NCI-H510A treated with DMSO at 0.1 percent for 48 hours (cell line): ENCODE measurements at regions not wholly inside any gene's neighbourhood (a gene's known extent, or its start where the extent isn't known, plus 50 kb on each side); places are given as distances from the start of the nearest gene placed in this dataset.

Experiments
- DNase-seq: peaks from one replicate; lab custom pipeline; 2025; lab: John Stamatoyannopoulos, UW

DNA sequence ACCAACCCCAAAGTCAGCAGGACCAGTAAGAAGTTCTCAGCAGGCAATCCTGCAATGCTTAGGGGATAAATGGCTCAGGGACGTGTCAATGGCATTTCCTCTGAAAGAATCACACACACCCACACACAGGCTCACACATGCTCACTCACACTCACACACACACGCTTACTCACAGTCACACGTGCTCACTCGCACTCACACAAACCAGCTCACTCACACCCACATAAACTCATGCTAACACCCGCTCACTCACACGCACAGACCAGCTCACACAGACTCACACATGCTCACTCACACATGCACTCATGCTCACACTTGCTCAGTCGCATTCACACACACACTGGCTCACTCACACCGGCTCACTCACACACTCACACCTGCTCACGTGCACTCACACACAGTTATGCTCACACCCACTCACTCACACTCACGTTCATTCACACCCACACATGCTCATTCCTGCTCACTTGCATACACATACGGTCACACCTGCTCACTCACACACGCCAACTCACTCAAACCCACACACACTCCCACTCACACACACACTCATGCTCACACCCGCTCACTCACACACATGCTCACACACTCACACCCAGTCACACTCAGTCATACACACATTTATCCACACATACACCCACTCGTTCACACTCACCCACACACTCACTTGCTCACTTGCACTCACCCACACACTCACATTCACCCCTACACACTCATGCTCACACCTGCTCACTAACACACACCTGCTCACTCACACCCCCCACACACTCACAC lies 436.8 kb downstream of the BCL11B start:
- DNase-seq: no peak

DNA sequence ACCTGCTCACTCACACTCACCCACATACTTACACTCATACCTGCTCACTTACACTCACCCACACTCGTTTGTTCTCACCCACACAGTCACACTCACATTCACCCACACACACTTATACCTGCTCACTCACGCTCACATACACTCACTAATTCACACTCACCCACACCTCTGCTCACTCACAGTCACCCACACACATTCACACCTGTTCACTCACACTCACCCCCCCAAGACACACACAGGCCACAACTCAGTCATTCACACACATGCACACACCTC lies 436.2 kb downstream of the BCL11B start:
- no peak for DNase-seq

DNA sequence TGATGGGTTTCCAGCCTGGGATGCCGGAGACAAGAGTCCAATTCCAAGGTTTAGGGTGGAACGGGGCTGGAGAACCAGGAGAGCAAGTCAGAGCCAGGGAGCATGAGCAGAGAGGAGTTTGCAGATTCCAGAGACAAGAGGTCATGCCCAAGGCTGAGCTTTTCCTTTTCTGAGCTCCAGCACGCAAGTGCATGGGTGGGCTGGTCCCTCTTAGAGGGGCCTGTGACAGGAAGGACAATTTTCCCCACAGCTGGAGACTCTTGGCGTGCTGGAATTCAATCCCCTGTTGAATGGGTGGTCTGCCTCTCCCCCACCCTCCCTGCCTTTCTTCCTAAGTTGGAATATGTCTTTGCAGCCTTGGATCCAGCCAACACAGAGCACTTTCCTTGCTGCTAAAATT lies 431.9 kb downstream of the BCL11B start:
- no peak for DNase-seq

DNA sequence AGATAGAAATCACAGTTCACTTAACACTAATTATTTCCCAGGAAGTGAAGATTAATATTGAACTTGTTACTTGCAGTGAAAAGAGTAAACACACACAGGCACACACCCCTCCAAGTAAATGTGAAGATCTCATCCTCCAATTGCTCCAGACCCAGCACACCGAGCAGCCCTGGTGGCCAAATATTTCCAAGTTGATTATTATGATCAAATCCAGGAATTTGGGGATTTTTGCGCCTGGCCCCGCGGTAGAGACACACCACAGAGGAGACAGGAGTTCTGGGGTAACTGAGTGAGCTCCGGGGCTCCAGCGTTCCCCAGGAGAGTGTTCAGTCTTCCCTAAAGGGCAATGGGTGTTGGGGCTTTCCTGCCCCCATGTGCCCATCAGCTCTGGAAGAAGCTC lies 431.5 kb downstream of the BCL11B start:
- DNase-seq: no peak

DNA sequence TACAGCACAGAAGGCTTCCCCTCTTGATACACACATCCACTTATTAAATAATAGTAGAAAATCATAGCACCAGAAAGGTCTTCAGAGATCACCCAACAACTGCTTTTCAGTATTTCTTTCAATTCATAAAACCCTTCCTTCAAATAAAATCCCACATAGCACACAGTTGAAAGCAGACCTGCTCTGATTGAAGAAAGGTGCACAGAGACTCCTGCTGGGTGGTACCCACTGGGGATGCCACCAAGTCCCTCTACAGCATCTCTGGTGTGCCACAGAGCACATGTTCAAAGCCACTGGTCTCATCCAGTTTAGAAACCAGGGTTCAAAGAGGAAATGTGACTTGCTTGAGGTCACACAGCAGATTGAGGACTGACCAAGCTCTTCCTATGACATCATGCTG lies 427.5 kb downstream of the BCL11B start:
- DNase-seq: no peak

DNA sequence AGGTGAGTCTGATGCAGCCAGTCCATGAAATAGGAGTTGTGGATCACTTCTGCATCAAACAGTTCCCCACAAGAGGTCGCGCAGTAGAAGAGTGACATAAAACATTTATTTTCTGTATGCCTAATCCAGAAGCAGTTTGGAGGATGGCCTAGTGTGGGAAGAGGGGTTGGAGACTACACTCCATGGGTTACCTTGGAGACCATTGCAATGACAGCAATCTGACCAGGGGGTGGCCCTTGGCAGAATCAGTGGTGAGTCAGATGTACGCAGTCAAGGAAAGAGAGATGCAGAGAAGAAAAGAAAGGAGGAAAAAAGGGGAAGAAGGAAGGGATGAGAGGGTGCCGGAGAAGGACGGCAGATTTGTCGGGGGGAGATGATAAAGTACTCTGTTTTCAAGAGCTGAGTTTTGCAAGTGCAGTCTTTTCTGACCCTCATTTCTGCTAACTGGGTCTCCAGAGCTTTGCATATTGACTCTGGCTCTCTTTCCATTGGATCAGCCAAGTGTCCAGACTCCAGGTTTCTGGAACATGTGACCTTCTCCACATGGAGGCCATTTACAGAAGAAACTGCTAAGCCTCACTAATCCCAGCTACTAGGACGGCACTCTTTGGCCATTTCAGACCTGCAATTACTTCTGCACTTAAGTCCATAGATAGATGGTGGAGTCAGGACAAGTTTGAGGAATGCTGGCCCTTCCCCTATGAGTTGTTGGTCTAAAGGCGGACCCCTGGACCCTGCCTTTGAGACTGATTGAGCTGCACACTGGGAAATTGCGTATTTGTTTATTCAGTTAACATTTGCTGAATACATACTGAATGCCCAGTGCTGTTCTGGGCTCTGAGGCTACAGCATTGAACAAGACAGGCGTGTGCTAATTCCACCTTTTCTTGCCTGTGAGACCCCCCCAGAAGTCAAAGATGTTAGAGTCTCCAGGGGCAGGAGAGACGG lies 424.2 kb downstream of the BCL11B start:
- no peak for DNase-seq

DNA sequence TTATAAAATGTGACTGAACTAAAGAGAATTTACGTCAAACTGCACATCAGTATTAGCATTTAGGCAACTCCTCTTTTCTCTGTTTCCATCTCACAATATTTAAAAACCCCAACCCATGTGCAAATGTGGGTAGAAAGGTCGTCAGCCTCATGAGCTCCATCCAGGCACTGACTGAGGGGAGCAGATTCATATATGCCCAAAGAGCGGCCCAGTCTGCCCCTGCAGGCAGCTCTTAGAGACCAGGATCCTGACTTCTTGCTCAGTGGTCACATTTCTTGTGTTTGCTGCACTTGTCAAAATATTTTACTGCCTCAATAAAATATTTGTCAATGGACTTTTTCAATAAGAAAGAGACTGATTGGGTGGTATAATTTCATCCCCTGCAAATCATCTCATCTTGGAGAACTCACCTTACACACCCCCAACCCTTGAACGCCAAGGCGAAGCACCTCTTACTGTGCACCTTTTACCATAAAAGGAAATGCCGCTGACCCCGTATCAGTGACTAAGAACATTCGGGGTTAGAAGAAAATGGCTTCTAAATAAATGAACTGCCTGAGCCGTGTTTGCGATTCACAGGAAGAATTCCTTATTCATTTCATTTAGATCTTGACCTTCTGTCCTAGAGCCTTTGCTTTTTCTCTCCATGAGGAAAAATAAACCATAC lies 418.8 kb downstream of the BCL11B start:
- DNase-seq: no peak

DNA sequence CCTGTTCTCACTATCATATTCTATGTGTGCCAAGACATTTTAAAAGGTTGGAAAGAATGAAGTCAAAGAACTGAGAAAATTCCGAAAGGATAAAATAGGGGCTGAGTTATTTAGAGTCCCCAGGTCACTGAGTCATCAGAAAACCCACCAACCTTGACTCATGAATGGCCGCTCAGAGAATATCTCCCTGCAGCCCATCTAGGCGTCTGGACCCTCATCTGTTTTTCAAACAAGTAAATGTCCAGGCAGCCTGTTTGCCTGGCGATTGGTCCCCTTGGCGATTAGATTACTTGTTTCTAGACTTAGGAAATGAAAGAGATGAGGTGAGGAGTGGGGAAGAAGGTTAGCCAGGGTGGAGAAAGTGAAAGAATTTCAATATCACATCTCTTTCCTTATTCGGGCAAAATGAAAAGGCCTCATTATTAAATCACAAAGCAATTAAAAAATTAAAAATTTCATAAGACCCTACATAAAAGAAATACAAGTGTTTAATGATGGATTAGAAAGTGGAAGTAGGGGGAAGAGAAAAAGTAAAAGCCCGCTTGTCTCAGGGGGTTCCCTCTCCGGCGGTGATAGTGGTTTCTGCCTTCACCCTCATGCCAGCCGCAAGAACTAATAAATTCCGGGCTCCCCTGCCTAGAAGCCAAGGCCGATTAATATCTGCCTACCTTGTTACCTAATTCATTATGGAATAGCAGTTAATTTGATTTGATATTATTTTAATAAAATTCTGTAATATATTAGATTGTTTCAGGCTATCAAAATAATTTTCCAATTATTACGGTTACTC lies 415.9 kb downstream of the BCL11B start:
- no peak for DNase-seq

DNA sequence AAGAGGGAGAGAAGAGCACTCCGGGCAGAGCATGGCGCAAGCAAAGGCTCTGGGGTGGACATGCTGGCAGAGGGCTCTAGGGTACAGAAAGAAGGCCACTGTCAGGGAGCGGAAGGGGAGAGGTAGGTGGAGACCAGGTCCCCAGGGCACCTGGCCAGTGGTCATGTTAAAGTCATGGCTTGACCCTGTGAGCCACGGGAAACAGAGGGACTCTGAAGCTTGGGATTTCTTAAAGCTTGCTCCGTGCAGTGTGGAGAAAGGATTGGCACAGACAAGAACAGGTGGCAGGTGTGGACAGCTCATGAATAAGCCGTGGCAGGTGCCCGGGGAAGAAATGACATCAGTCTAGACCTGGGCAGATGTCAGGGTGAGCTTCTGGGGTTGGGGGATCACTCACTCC lies 413.8 kb downstream of the BCL11B start:
- no peak for DNase-seq

DNA sequence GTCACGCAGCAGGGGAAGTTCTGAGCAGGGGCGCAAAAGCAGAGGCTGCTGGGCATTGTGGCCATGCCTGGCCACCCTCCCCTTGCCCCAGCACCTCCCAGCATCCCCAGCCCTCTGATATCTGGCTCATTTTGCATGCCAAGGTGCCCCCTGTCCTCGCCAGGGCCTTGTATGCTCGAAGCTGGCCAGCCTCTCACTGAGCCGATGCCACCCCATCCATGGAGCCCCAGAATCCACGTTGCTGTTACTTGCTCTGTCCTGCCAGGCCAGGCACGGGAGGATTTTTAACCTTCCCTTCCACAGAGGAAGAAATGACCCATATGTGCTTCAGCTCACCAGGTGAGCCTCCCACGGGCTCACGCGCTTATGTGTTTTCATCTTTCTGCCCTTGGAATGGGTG lies 413.4 kb downstream of the BCL11B start:
- DNase-seq: no peak

DNA sequence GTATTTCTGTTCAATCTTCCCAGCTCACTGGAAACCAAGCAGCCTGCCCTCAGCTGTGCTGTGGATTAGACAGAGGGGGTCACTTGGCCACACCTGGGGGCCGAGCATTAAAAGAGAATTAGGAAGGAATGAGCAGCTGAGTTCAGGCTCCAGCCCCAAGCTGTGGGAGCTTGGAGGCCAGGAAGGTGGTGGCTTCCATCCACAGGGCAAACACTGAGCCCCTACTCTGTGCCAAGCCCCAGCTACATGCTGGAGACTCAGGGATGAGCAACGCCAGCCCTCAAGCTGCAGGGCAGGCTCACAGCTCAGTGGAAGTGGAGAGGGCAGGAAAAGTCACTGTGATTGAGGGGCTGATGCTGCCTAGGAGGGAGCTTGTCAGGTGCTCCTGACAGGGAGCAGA lies 412.7 kb downstream of the BCL11B start:
- DNase-seq: no peak

DNA sequence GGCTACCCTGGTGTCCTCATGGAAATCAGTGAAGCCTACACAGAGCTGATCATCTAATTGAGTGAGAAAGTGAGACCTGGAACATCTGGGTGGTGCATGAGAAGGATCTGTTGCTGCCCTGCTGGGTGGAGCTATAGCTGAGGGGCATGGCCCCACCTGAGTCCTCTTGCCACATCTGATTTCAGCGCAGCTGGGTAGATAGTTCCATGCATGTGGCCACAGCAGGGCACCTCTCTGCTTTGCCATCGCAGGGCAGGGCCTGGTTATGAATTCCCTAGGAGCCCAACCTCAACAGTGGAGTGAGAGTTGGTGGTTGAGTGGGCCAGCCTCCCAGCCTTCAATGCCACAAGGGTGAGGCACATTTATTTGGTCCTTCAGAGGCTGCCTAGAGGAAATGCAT lies 407.8 kb downstream of the BCL11B start:
- DNase-seq: no peak

DNA sequence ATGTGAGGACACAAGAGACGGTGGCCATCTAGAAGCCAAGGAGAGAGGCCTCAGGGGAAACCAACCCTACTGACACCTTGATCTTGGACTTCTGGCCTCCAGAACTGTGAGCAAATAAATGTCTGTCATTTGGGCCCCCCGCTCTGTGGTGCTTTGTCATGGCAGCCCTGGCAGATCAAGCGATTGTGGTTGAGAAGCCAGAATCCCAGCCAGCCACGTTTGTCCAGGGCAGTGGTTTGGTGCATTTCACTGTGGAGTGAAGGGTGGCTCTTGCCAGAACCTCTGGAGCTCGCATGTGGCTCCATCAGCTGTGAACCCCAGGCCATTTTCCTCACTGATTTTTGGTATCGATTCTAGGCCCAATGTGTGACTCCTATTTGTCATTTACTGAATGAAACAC lies 404.9 kb downstream of the BCL11B start:
- DNase-seq: no peak

DNA sequence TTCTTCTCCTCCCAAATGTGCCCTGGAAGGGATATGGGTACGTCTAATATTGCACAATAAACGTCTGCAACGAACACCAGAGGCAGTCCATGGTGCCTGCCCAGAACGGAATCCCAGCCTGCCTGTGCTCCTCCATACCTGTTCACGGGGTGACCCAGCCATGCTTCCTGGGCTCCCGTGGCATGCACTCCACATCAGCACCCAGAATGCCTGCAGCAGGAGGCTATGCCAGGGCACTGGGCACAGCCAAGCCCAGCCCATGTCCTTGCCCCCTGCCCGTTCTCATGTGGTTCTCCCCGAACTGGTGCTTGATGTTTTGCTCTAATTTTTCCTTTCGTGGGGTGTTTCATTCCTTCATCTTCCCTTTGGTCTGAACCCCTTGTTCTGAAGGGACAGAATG lies 404.3 kb downstream of the BCL11B start:
- no peak for DNase-seq

DNA sequence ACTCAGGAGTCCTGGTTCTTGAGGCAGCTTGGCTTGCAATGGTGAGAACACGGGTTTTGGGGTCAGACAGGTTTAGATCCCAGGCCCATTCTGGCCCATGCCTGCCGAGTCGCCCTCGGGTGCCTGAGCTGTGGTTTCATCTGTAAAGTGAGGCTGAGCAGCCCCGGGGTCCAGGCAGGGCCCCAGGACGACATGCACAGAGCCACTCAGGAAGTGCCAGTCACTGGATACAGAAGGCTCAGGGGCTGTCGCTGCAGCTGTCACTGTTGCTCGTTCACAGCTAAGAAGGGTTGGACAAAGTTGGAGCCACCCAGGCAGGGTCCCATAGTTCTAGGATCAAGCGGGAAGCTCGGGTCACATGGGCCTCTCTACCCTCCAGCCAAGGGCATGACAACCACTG lies 403.1 kb downstream of the BCL11B start:
- DNase-seq: no peak

DNA sequence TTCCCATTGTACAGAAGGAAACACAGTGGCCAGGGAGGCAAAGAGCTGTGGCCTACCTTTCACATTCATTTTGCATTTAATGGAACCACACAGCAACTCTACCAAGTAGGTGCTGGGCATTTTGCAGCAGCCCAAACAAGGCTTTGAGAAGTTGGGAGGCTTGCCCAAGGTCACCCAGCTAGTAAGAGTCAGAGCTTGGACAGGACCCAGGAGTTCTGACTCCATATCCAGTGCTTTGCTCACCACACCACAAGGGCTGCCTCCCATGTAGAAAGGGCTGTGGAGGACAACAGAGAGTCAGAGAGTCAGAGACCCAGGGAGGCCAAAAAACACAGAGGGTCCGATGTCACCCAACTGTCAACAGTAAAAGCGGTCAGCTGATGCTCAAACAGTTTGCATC lies 400.2 kb downstream of the BCL11B start:
- DNase-seq: no peak

DNA sequence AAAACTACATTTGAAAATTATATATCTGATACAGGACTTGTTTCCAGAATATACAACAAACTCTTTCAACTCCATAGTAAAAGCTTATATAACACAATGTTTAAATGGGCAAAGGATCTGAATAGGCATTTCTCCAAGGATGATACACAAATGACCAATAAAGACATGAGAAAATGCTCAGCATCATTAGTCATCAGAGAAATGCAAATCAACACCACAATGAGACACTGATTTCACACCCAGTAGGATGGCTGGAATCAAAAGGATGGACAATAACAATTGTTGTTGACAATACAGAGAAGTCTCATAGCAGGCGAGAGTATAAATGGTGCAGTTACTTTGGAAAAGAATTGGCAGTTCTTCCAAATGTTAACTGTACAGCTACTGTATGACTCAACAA lies 394.9 kb downstream of the BCL11B start:
- no peak for DNase-seq

DNA sequence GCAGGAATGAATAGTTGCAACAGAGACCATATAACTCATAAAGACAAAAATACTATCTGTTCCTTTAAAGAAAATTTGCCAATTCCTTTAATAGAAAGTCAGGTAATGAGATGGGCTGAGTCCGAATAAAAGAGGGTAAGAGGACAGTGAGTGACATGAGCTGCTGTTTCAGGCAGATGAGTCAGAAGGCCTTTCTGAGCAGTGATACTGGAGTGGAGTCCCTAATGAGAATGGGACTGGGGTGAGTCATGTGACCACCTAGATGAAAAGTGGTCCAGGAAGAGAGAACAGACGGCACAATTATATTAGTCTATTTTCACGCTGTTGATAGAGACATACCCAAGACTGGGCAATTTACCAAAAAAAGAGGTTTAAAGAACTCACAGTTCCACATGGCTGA lies 393.7 kb downstream of the BCL11B start:
- DNase-seq: no peak

DNA sequence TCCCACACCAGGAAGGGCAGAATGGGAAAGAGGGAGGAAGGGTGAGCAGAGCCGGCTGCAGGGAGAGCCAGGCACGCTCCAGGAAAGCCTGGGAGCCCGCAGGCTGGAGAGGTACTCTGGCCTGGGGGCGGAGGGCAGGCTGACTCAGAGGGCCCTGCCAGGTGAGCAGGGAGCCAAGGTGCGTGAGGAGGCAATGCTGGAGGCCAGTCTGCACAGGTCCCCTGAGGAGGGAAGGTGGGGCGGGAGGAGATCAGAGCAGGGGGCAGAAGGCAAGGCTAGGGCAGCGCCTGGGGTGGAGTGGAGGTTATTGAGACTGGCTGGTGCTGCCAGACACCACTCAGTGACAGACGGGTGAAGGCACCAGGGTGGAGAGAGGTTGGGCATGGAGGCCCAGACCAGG lies 385.0 kb downstream of the BCL11B start:
- no peak for DNase-seq

DNA sequence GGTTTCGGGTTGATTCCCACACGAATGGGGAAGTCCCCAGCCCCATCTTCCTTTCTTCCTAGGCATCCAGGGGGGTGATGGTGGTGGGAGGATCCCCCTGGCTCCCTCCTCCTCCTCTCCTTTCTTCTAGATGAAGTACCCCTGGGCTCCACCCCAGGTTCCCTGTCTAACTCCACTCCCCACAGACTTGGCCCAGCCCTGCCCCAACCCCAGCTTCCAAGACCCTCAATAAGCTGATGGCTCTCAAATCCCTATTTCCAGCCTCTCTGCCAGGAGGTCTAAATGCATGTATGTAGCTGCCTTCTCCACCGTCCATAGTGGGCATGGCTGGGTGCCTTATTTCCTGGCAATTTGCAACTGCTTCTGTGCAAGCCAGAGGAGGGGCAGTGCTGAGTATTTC lies 383.7 kb downstream of the BCL11B start:
- no peak for DNase-seq

DNA sequence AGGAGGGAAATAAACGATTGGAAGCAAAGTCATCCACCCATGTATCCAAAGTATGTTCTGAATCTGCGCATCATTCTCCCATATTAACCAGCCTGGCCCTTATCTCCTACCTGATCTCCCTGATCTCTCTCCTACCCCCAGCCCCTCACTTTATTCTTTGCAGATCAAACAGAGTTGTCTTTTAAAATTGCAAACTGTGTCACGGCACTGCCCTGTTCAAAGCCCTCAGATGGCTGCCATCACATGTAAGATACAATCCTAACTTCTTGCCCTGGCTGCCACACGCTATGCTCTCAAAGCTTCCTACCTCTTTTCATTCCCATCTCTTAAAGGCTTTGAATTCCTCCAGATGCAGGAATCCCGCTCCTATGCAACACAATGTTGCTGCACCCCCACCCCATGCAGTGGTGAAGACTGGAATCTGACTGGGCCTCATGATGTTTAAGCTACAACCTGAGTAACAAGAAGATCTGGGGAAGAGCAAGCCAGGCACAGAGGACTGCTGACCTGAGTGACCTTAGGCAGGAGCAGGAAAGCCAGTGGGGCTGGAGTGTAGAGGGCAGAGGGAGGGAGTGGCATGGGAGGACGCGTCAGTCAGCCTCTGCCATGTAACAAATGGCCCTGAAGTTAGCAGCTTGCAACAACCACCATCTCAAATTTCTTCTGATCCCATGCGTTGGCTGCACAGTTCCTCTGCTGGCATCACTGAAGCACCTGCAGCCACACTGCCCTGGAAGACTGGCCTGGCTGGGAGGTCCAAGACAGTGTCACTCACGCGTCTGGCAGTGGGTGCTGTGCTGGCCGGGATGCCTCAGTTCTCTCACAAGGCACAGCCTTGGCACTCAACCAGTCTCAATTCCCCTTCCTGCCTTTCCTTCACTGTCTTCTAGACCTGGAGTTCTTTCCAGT lies 382.8 kb downstream of the BCL11B start:
- DNase-seq: no peak
